Common myeloid progenitor, CD34-positive (primary cell): ENCODE measurements at regions not wholly inside any gene's neighbourhood (a gene's known extent, or its start where the extent isn't known, plus 50 kb on each side); places are given as distances from the start of the nearest gene placed in this dataset.

Experiments
- CTCF ChIA-PET: fragments of 350-600 bp; sonication (Branson Sonifier 250); formaldehyde crosslinking; loops from one replicate; lab custom pipeline; 2021; ENCODE audit warnings: antibody characterized with exemption; lab: Charles Lee
- POLR2A ChIA-PET: fragments of 350-600 bp; sonication (Branson Sonifier 250); formaldehyde crosslinking; loops from one replicate; lab custom pipeline; 2021; ENCODE audit warnings: antibody characterized with exemption; lab: Charles Lee
- DNase-seq, 3 donors: peaks; one replicate each; pipeline versions ENCODE4 v3.0.0 to v3.0.0-alpha.2; 2013
- H3K27ac ChIP-seq, 2 experiments: 1 replicate in 1 of 2; 2 replicates in 1 of 2; pipeline ENCODE4 v1.7.0; 2013; ENCODE audit warnings: inconsistent platforms in 2 of 2, low read length in 2 of 2, mild to moderate bottlenecking in 2 of 2, low read depth in 1 of 2, moderate library complexity in 1 of 2; ENCODE audit not compliant: severe bottlenecking in 2 of 2, insufficient read depth in 1 of 2, poor library complexity in 1 of 2
- H3K27me3 ChIP-seq, 5 experiments: replicated peaks in 2 of 5; 1 replicate in 3 of 5; 2 replicates in 2 of 5; pipeline versions ENCODE4 v1.6.1 to v1.7.0; 2013; ENCODE audit warnings: low read length in 4 of 5, mild to moderate bottlenecking in 2 of 5, moderate library complexity in 2 of 5, inconsistent platforms in 1 of 5; ENCODE audit not compliant: insufficient read depth in 5 of 5, control insufficient read depth in 4 of 5
- H3K36me3 ChIP-seq, 4 experiments: 1 replicate in 2 of 4; 2 replicates in 2 of 4; pipeline versions ENCODE4 v1.6.1 to v1.7.0; 2013; ENCODE audit warnings: low read length in 3 of 4, control low read depth in 1 of 4, mild to moderate bottlenecking in 1 of 4; ENCODE audit not compliant: control insufficient read depth in 4 of 4, insufficient read depth in 4 of 4
- H3K4me1 ChIP-seq, 4 experiments: 1 replicate in 3 of 4; 2 replicates in 1 of 4; pipeline versions ENCODE4 v1.6.1 to v1.7.1; 2013; ENCODE audit warnings: low read length in 3 of 4, mild to moderate bottlenecking in 3 of 4, control low read depth in 1 of 4, inconsistent platforms in 1 of 4, moderate library complexity in 1 of 4; ENCODE audit not compliant: control insufficient read depth in 4 of 4, insufficient read depth in 4 of 4; ENCODE audit errors: control extremely low read depth in 1 of 4
- H3K4me3 ChIP-seq, 7 experiments: 1 replicate in 4 of 7; 2 replicates in 3 of 7; pipeline versions ENCODE4 v1.5.1 to v1.7.0; 2013; ENCODE audit warnings: mild to moderate bottlenecking in 7 of 7, low read length in 6 of 7, moderate library complexity in 6 of 7, inconsistent platforms in 2 of 7, low read depth in 2 of 7, control low read depth in 1 of 7; ENCODE audit not compliant: insufficient read depth in 4 of 7, control insufficient read depth in 1 of 7; ENCODE audit errors: extremely low read depth in 1 of 7
- H3K9me3 ChIP-seq, 5 experiments: 1 replicate in 4 of 5; 2 replicates in 1 of 5; pipeline versions ENCODE4 v1.6.1 to v1.7.1; 2013; ENCODE audit warnings: low read length in 4 of 5, mild to moderate bottlenecking in 2 of 5, inconsistent platforms in 1 of 5, low read depth in 1 of 5, moderate library complexity in 1 of 5; ENCODE audit not compliant: control insufficient read depth in 4 of 5, insufficient read depth in 2 of 5; ENCODE audit errors: control extremely low read depth in 1 of 5
- WGBS: methylation state at CpG from one replicate; pipeline ENCODE4 v1.1.5; 2013; ENCODE audit not compliant: insufficient coverage; 5-methylcytosine and 5-hydroxymethylcytosine counted together

GRCh38 chr5:167057665-167058064, 1233.8 kb upstream of the WWC1 start:
- ChIA-PET CTCF (interaction anchor here (1.4 kb wide), 1 partner anchor 9 kb away, joined by 3 read pairs; no protein-coding TSS in a partner anchor), POLR2A (no interaction called here)
- H3K4me3 ChIP-seq = no peak overlapping the region
- H3K4me1 ChIP-seq = no peaks in the 10 kb centered on the region
- no peak for DNase-seq
- H3K36me3 ChIP-seq = no peaks in the 10 kb centered on the region
- no peaks in the 10 kb centered on the region for H3K9me3 ChIP-seq
- H3K27ac ChIP-seq = no peak overlapping the region
- H3K27me3 ChIP-seq = no peaks in the 10 kb centered on the region

- WGBS = 100% methylated on average over 1 of the region's 4 CpGs
- Histone ChIP-seq H3K4me1 (no peaks in the 10 kb centered on the region), H3K4me3 (no peak overlapping the region), H3K9me3 (no peaks in the 10 kb centered on the region), H3K36me3 (no peaks in the 10 kb centered on the region), H3K27ac (no peak overlapping the region), H3K27me3 (no peaks in the 10 kb centered on the region)
- ChIA-PET CTCF (no interaction called here), POLR2A (no interaction called here)
- no peak for DNase-seq
Observed at GRCh38 chr5:167061695-167062094, 1229.8 kb upstream of the WWC1 start.

- Histone ChIP-seq H3K36me3 (no peaks in the 10 kb centered on the region), H3K4me3 (no peak overlapping the region), H3K9me3 (no peaks in the 10 kb centered on the region), H3K27me3 (no peaks in the 10 kb centered on the region), H3K27ac (no peak overlapping the region), H3K4me1 (no peaks in the 10 kb centered on the region)
- 100% methylated on average over 1 of the region's 4 CpGs for WGBS
- CTCF ChIA-PET = no interaction called here
- POLR2A ChIA-PET = no interaction called here
- DNase-seq = no peak
Observed at GRCh38 chr5:167063116-167063515, 1228.3 kb upstream of the WWC1 start.

- CTCF ChIA-PET = no interaction called here
- WGBS = 72% methylated on average over 4 of the region's 8 CpGs
- no peaks in the 10 kb centered on the region for H3K36me3 ChIP-seq
- no peaks in the 10 kb centered on the region for H3K4me1 ChIP-seq
- DNase-seq = no peak
- H3K4me3 ChIP-seq = no peak overlapping the region
- H3K27ac ChIP-seq = no peak overlapping the region
- H3K9me3 ChIP-seq = no peaks in the 10 kb centered on the region
- POLR2A ChIA-PET = no interaction called here
- no peaks in the 10 kb centered on the region for H3K27me3 ChIP-seq
Observed at GRCh38 chr5:167063788-167064187, 1227.7 kb upstream of the WWC1 start.

GRCh38 chr5:167064198-167064776, 1227.2 kb upstream of the WWC1 start:
- Histone ChIP-seq H3K36me3 (no peaks in the 10 kb centered on the region), H3K9me3 (no peaks in the 10 kb centered on the region), H3K27me3 (no peaks in the 10 kb centered on the region), H3K4me3 (no peak overlapping the region), H3K4me1 (no peaks in the 10 kb centered on the region), H3K27ac (no peak overlapping the region)
- ChIA-PET CTCF (no interaction called here), POLR2A (no interaction called here)
- 81% methylated on average over 4 of the region's 13 CpGs for WGBS
- no peak for DNase-seq

GRCh38 chr5:167065794-167066193, 1225.7 kb upstream of the WWC1 start:
- Histone ChIP-seq H3K9me3 (no peaks in the 10 kb centered on the region), H3K4me1 (no peaks in the 10 kb centered on the region), H3K27me3 (no peaks in the 10 kb centered on the region), H3K27ac (no peak overlapping the region), H3K36me3 (no peaks in the 10 kb centered on the region), H3K4me3 (no peak overlapping the region)
- WGBS = no CpG with 5 or more reads among the region's 3 CpGs
- CTCF ChIA-PET = no interaction called here
- POLR2A ChIA-PET = no interaction called here
- no peak for DNase-seq

- Histone ChIP-seq H3K4me3 (no peak overlapping the region), H3K9me3 (no peaks in the 10 kb centered on the region), H3K27me3 (no peaks in the 10 kb centered on the region), H3K27ac (no peak overlapping the region), H3K4me1 (no peaks in the 10 kb centered on the region), H3K36me3 (no peaks in the 10 kb centered on the region)
- DNase-seq = no peak
- POLR2A ChIA-PET = no interaction called here
- WGBS = 100% methylated on average over 1 of the region's 5 CpGs
- CTCF ChIA-PET = interaction anchor here (0.6 kb wide), 1 partner anchor 509 kb away, joined by 3 read pairs; no protein-coding TSS in a partner anchor
Observed at GRCh38 chr5:167071981-167072610, 1219.3 kb upstream of the WWC1 start.
